ENCODE measurements at regions not wholly inside any gene's neighbourhood (a gene's known extent, or its start where the extent isn't known, plus 50 kb on each side); places are given as distances from the start of the nearest gene placed in this dataset.

- DNase-seq (ENCODE audit: low spot score): no peak
Observed at GRCh38 chr11:115885535-115886421, 381.6 kb upstream of the CADM1 start.

- no peak for DNase-seq (ENCODE audit: low spot score)
Observed at GRCh38 chr11:115884800-115885534, 380.8 kb upstream of the CADM1 start.

- DNase-seq (ENCODE audit: low spot score): no peak
Observed at GRCh38 chr11:115874843-115875242, 370.6 kb upstream of the CADM1 start.

- no peak for DNase-seq (ENCODE audit: low spot score)
Observed at GRCh38 chr11:115873813-115874212, 369.6 kb upstream of the CADM1 start.

- no peak for DNase-seq (ENCODE audit: low spot score)
Observed at GRCh38 chr11:115872416-115872815, 368.2 kb upstream of the CADM1 start.

- DNase-seq (ENCODE audit: low spot score): no peak
Observed at GRCh38 chr11:115871161-115871760, 367.0 kb upstream of the CADM1 start.

GRCh38 chr11:115869780-115870431 lies 365.7 kb upstream of the CADM1 start:
- DNase-seq (ENCODE audit: low spot score): peak; percentile 42

- DNase-seq (ENCODE audit: low spot score): no peak
Observed at GRCh38 chr11:115869131-115869530, 364.9 kb upstream of the CADM1 start.

GRCh38 chr11:115860246-115860645 lies 356.0 kb upstream of the CADM1 start:
- no peak for DNase-seq (ENCODE audit: low spot score)

GRCh38 chr11:115848611-115849010 lies 344.4 kb upstream of the CADM1 start:
- DNase-seq (ENCODE audit: low spot score): peak; percentile 52

- no peak for DNase-seq (ENCODE audit: low spot score)
Observed at GRCh38 chr11:115848080-115848479, 343.9 kb upstream of the CADM1 start.

- no peak for DNase-seq (ENCODE audit: low spot score)
Observed at GRCh38 chr11:115845872-115846271, 341.7 kb upstream of the CADM1 start.

- DNase-seq (ENCODE audit: low spot score): no peak
Observed at GRCh38 chr11:115843685-115844084, 339.5 kb upstream of the CADM1 start.

- no peak for DNase-seq (ENCODE audit: low spot score)
Observed at GRCh38 chr11:115843111-115843510, 338.9 kb upstream of the CADM1 start.

GRCh38 chr11:115820026-115820425 lies 315.8 kb upstream of the CADM1 start:
- no peak for DNase-seq (ENCODE audit: low spot score)

- no peak for DNase-seq (ENCODE audit: low spot score)
Observed at GRCh38 chr11:115819014-115819413, 314.8 kb upstream of the CADM1 start.

GRCh38 chr11:115817844-115818468 lies 313.7 kb upstream of the CADM1 start:
- no peak for DNase-seq (ENCODE audit: low spot score)

GRCh38 chr11:115808351-115808940 lies 304.2 kb upstream of the CADM1 start:
- no peak for DNase-seq (ENCODE audit: low spot score)

- DNase-seq (ENCODE audit: low spot score): no peak
Observed at GRCh38 chr11:115806056-115806455, 301.8 kb upstream of the CADM1 start.

GRCh38 chr11:115803073-115803740 lies 299.0 kb upstream of the CADM1 start:
- no peak for DNase-seq (ENCODE audit: low spot score)
